A673 (cell line): ENCODE measurements at regions not wholly inside any gene's neighbourhood (a gene's known extent, or its start where the extent isn't known, plus 50 kb on each side); places are given as distances from the start of the nearest gene placed in this dataset.

Experiments
- BruUV-seq: library from RNA; stranded (reverse); fragments of 400-500 nt; replicated peaks from 2 replicates; lab custom pipeline; 2021; lab: Mats Ljungman, UMichigan
- CTCF ChIA-PET: fragments of 300-600 bp; sonication (Branson Sonifier 250); formaldehyde crosslinking; loops from one replicate; lab custom pipeline; 2022; ENCODE audit warnings: antibody characterized with exemption; lab: Charles Lee
- POLR2A ChIA-PET: fragments of 300-600 bp; sonication (Branson Sonifier 250); formaldehyde crosslinking; loops from one replicate; lab custom pipeline; 2022; ENCODE audit warnings: antibody characterized with exemption; ENCODE audit not compliant: low non-redundant PET; lab: Charles Lee
- DNase-seq: peaks from one replicate; pipeline ENCODE4 v3.0.0-alpha.2; 2015; ENCODE audit warnings: low spot score
- H3K27ac ChIP-seq: fragments of 200-600 bp; sonication (generic); 2 replicates; pipeline ENCODE4 v1.5.1; 2016; ENCODE audit warnings: mixed run types, low read depth, mild to moderate bottlenecking, mixed read lengths, antibody characterized with exemption, low read length; ENCODE audit not compliant: poor library complexity, severe bottlenecking
- H3K27me3 ChIP-seq: fragments of 200-600 bp; sonication (generic); replicated peaks from 2 replicates; pipeline ENCODE4 v1.6.1; 2017; ENCODE audit warnings: mixed run types, low read depth, mild to moderate bottlenecking, mixed read lengths, antibody characterized with exemption, low read length; ENCODE audit not compliant: insufficient read depth, poor library complexity
- H3K36me3 ChIP-seq: fragments of 200-600 bp; sonication (generic); 2 replicates; pipeline ENCODE4 v1.6.1; 2016; ENCODE audit warnings: mixed run types, mild to moderate bottlenecking, mixed read lengths, antibody characterized with exemption, low read length; ENCODE audit not compliant: insufficient read depth, poor library complexity, severe bottlenecking
- H3K4me1 ChIP-seq: fragments of 200-600 bp; sonication (generic); 2 replicates; pipeline ENCODE4 v1.6.1; 2017; ENCODE audit warnings: mixed run types, mild to moderate bottlenecking, mixed read lengths, antibody characterized with exemption, low read length; ENCODE audit not compliant: insufficient read depth, poor library complexity, severe bottlenecking
- H3K4me3 ChIP-seq: fragments of 200-600 bp; sonication (generic); 2 replicates; pipeline ENCODE4 v1.5.1; 2016; ENCODE audit warnings: low read depth, mixed run types, mild to moderate bottlenecking, mixed read lengths, low read length; ENCODE audit not compliant: poor library complexity, severe bottlenecking
- H3K9me3 ChIP-seq: fragments of 200-600 bp; sonication (generic); 2 replicates; pipeline ENCODE4 v1.6.1; 2016; ENCODE audit warnings: mixed run types, low read depth, mild to moderate bottlenecking, mixed read lengths, antibody characterized with exemption, low read length; ENCODE audit not compliant: poor library complexity, severe bottlenecking
- EZH2 ChIP-seq: fragments of 200-600 bp; sonication (generic); IDR thresholded peaks from 2 replicates; pipeline ENCODE4 v1.6.1; 2017; ENCODE audit warnings: borderline replicate concordance, low read depth, mild to moderate bottlenecking, mixed read lengths, antibody characterized with exemption, low read length; ENCODE audit not compliant: poor library complexity, severe bottlenecking
- intact Hi-C: fragments of 100-400 bp; cut with micrococcal nuclease; formaldehyde crosslinking; loops from one replicate; pipeline ENCODE4 v1.10.0; 2022; ENCODE audit not compliant: unreplicated experiment
- TF ChIP-seq, protein P1 (sequence below): fragments of 300-800, 200-600 bp; sonication (generic); conservative IDR thresholded peaks from 2 replicates; pipeline ENCODE4 v1.5.1; 2017; ENCODE audit warnings: low read depth, mild to moderate bottlenecking, antibody characterized with exemption, low read length, moderate library complexity, mixed read lengths

DNA sequence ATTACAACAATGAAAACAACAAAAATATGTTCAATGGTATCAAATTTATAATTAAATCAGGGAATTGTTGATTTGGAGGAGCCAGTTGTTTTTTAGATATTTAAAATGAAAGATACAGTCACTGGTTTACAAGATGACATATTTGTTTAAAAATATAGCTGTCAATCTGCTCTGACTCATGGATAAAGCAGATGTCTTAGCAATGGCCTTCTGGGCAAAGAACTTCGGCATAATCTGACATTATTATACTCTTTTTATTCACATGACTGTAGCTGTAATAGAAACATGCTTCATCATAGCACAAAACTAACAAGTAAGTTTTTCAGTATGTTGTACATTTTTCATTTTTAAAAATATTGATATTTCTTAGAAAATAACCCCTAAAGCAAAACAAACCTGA, 267.4 kb downstream of the CENPW start:
- ChIA-PET POLR2A (no interaction called here), CTCF (no interaction called here)
- BruUV-seq, result no TSS peak
- Histone ChIP-seq H3K9me3 (no peaks in the 10 kb centered on the region), H3K36me3 (no peaks in the 10 kb centered on the region), H3K27ac (no peak overlapping the region), H3K4me3 (no peak overlapping the region), H3K4me1 (no peaks in the 10 kb centered on the region), H3K27me3 (no peaks in the 10 kb centered on the region)
- no peak for DNase-seq
- TF ChIP-seq EZH2, result no peak
- TF ChIP-seq, protein P1, sequence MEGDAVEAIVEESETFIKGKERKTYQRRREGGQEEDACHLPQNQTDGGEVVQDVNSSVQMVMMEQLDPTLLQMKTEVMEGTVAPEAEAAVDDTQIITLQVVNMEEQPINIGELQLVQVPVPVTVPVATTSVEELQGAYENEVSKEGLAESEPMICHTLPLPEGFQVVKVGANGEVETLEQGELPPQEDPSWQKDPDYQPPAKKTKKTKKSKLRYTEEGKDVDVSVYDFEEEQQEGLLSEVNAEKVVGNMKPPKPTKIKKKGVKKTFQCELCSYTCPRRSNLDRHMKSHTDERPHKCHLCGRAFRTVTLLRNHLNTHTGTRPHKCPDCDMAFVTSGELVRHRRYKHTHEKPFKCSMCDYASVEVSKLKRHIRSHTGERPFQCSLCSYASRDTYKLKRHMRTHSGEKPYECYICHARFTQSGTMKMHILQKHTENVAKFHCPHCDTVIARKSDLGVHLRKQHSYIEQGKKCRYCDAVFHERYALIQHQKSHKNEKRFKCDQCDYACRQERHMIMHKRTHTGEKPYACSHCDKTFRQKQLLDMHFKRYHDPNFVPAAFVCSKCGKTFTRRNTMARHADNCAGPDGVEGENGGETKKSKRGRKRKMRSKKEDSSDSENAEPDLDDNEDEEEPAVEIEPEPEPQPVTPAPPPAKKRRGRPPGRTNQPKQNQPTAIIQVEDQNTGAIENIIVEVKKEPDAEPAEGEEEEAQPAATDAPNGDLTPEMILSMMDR, result no peak
- intact Hi-C loops, result no loop called here

DNA sequence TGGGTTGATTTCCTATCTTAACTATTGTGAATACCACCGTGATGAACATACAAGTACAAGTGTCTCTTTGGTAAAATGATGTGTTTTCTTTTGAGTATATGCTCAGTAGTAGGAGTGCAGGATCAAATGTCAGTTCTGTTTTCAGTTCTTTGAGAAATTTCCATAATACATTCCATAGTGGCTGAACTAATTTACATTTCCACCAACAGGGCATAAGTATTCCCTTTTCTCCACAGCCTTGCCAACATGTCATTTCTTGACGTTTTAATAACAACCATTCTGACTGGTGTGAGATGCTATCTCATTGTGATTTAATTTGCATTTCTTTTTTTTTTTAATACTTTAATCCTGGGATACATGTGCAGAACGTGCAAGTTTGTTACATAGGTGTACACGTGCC, 268.8 kb downstream of the CENPW start:
- Histone ChIP-seq H3K4me3 (no peak overlapping the region), H3K4me1 (no peaks in the 10 kb centered on the region), H3K27me3 (no peaks in the 10 kb centered on the region), H3K27ac (no peak overlapping the region), H3K9me3 (no peaks in the 10 kb centered on the region), H3K36me3 (no peaks in the 10 kb centered on the region)
- CTCF ChIA-PET, result no interaction called here
- no TSS peak for BruUV-seq
- POLR2A ChIA-PET, result no interaction called here
- TF ChIP-seq EZH2, result no peak
- TF ChIP-seq, protein P1, result no peak
- no peak for DNase-seq
- intact Hi-C loops, result no loop called here

DNA sequence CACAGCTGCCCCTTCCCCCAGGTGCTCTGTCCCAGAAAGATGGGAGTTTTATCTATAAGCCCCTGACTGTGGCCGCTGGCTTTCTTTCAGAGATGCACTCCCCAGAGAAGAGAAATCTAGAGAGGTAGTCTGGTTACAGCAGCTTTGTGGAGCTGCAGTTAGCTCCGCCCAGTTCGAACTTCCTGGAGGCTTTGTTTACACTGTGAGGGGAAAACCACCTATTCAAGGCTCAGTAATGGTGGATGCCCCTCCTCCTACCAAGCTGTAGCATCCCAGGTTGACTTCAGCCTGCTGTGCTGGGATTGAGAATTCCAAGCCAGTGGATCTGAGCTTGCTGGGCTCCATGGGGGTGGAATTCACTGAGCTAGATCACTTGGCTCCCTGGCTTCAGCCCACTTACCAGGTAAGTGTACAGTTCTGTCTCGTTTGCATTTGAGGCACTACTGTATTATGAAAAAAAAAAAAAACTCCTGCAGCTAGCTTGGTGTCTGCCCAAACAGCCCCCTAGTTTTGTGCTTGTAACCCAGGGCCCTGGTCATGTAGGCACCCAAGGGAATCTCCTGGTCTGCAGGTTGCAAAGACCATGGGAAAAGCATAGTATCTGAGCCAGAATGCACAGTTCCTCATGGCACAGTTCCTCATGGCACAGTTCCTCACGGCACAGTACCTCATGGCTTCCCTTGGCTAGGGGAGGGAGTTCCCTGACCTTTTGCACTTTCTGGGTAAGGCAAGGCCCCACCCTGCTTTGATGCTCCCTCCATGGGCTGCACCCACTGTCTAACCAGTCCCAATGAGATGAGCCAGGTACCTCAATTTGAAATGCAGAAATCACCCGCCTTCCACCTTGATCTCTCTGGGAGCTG, 275.0 kb downstream of the CENPW start:
- no peak for DNase-seq
- intact Hi-C loops, result no loop called here
- H3K4me3 ChIP-seq, result no peak overlapping the region
- no peaks in the 10 kb centered on the region for H3K36me3 ChIP-seq
- POLR2A ChIA-PET, result no interaction called here
- BruUV-seq, result no TSS peak
- no peak overlapping the region for H3K27ac ChIP-seq
- CTCF ChIA-PET, result no interaction called here
- no peaks in the 10 kb centered on the region for H3K9me3 ChIP-seq
- no peaks in the 10 kb centered on the region for H3K4me1 ChIP-seq
- no peaks in the 10 kb centered on the region for H3K27me3 ChIP-seq
- TF ChIP-seq EZH2, result no peak
- TF ChIP-seq, protein P1, result no peak
